COLO829 (cell line): ENCODE measurements at regions not wholly inside any gene's neighbourhood (a gene's known extent, or its start where the extent isn't known, plus 50 kb on each side); places are given as distances from the start of the nearest gene placed in this dataset.

Experiments used
- DNase-seq: peaks from one replicate; pipeline ENCODE4 v3.0.0; 2012; ENCODE audit warnings: low spot score

DNA sequence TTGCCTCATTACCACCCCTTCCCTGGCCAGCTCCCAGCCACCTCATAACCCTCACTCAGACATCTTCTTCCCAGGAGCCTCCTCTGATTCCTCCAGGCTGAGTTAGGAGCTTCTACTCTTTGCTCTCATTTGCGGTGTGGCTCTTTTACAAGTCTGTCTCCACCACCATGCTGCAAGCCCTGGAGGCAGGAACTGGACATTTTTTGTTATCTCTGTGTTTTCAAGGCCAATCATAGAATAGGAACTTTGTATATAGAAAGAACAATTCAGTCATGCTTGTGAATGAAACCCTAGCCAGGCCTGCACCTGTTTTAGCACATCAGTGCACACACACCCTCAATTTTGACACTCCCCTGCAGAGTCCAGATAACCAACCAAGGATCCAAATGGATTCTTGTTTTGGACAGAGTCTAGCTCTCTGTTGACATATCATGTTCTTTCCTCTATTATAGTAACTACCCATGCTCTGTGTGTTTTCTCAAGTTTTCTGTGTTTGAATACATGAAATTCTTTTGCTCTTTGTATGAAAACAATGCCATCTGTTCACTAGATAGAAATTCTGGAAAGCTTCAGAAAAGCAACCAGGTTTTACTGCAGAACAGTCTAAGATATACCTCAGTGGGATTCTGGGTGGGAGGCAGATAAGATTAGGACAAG lies 60.9 kb upstream of the ZNF648 start:
- no peak for DNase-seq

DNA sequence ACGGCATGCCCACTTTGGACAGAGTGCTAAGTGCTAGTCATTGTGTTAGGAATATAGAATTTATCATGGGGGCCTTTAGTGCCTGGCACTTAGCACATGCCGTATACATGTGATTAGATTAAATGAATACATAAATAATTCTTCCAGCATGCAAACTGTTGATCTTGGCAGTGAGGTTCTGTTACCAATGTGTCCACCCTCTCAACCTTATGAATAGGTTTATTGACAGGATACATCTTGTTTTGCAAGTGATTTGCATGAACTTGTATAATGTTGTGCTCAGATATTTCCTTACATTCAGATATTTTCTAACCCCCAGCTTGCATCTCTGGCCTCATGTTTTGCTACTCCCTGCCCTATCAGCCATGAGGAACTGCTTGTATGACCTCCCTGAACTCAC lies 60.3 kb upstream of the ZNF648 start:
- no peak for DNase-seq

- peak; percentile 90 for DNase-seq
Observed at GRCh38 chr1:182120411-182121258, 59.1 kb upstream of the ZNF648 start.

DNA sequence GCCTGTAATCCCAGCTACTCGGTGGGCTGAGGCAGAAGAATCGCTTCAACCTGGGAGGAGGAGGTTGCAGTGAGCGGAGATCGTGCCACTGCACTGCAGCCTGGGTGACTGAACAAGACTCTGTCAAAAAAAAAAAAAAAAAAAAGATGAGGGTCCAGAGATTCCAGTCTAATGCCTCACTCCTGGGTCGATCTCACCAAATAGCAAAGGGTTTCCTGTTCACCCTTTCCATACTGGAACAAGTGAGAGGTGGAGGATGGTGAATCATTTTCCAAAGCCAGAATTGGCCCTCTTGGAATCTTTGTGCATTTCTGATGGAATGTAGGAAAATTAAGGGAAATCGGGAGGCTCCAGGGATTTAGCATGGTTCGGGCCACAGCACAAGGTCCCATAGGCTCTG lies 58.1 kb upstream of the ZNF648 start:
- DNase-seq, result no peak

- DNase-seq, result no peak
Observed at GRCh38 chr1:182118851-182119250, 57.3 kb upstream of the ZNF648 start.

DNA sequence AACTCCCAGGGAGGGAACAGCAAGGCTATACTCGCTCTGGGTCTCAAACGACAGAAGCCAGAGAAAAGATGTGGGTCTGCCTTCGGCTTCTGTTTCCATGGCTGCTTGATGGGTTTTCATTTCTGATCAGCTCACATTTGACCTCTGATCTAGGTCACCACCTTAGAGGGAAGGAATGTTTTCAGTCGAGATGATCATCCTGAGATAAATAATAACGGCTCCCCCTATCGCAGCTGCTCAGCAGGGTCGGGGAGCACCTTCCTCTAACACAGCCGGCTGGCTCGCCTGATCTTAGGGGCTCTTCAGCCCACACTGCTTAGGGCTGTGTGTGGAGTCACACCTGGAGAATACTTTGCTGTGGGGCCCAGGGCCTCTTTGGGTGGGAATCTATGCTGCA lies 53.1 kb upstream of the ZNF648 start:
- DNase-seq, result no peak

DNA sequence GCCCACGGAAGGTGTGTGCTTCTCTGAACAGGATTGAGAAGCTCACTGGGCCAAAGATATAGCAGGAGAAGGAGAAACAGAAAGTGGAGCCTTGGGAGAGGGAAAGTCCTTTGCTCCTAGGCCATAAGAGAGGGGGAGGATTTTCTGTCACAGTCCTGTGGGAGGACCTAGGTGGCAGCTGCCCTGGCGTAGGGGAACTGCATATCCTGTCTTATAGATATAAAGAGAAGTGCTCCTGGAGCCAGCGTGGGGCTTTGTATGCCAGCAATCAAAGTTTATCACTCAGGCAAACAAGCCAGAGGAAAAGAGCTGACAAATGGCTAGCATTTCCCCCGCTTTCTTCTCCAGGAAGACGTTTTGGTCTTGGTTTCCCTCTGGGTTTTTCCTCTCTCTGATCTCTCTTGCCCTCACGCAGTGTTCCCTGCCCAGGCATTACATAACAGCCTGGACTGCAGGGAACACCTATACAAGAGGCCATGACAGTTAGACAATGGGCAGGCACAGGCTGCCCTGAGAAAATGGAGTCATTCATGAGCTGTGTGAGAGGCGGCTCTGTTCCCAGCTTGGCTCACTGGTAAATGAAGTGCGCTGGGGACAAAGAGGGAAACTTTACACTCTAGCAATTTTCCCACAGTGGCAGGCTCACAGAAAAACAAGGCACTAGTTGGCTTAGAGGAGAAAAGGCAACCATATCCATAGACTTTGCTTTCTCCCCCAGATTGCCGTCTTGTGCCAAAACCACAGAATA lies 52.5 kb upstream of the ZNF648 start:
- DNase-seq, result peak; percentile 57

DNA sequence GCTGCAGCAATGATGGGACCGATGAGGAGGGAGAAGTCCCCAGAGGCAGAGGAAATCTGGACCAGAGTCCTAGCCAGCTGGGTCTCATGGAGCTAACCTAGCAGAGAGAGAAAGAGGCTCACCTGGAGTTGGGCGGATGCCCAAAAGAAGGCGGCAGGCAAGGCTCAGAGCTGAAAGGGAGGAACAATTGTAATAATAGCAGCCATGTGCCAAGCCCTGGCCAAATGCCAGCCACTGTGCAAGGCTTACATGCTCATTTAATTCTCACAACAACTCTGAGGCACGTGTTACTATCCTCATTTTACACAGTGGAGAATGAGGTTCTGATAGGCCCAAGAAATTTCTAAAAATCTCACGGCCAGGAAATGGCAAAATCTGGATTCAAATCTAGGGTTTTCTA lies 50.0 kb upstream of the ZNF648 start:
- DNase-seq, result no peak
